ENCODE measurements at regions not wholly inside any gene's neighbourhood (a gene's known extent, or its start where the extent isn't known, plus 50 kb on each side); places are given as distances from the start of the nearest gene placed in this dataset.
A peak's percentile ranks its signal among the peaks of the same experiment; 100 is the strongest.

GRCh38 chr16:89027281-89027680 is 50.3 kb upstream of the CBFA2T3 start:
- no peak for DNase-seq

DNA sequence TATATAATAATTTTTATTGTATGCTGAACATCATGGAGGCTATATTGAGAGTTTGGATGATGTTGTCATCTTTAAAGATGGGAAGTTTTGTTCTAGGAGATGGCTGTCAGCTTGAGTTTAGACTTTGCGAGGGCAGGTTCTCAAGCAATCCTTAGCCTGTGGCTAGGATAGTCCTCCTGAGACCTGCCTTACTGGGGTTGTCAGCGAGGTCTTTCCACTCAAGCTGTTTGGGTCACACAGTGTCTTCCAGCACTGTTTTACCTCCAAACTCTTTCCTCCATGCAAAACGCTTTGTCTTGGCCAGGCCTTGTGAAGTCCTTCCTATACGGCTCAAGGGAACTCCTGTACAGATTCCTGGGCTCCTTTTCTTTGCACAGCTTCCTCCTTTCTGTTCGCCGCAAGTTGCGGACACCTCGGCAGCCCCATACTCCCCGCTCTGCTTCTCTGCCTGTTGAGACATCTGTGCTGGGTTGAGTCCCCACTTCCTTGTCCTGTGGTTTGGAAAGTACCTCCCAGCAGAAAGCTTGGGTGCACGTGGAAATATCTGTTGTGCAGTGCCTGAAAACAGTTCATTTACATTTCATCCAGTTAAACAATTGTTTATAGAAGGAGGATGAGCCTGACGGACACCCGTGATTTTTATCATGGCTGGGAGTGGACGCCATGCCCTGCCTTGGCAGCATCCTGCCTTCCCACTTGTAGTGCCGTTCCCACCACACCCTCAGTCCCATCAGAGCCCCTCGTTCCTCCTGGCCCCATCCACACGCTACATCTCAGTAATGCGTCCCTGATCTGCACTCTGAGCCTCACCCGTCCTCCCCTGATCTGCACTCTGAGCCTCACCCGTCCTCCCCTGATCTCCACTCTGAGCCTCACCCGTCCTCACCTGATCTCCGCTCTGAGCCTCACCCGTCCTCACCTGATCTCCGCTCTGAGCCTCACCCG is 55.0 kb upstream of the CBFA2T3 start:
- DNase-seq: peak; percentile 70

- no peak for DNase-seq
Observed at GRCh38 chr16:89033304-89033703, 56.3 kb upstream of the CBFA2T3 start.

GRCh38 chr16:89033796-89034572 is 57.0 kb upstream of the CBFA2T3 start:
- DNase-seq: no peak

DNA sequence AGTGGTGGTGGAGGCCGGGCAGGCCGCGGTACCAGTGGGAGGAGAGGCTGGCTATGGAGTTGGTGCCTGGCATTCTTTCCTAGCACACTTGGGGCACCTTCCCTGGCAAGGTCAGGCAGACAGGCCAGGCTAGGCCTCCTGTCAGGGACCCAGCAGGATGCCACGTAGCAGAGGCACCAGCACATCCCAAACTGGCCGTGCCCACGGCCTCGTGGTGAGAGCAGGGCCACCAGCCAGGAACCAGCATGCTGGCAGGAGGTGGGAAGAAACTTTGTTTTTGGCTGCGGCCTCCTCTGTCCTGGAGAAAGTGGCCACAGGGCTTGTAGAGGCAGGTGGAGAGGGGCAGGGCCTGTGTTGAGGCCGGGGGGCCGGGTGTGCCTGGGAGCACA is 57.6 kb upstream of the CBFA2T3 start:
- no peak for DNase-seq

DNA sequence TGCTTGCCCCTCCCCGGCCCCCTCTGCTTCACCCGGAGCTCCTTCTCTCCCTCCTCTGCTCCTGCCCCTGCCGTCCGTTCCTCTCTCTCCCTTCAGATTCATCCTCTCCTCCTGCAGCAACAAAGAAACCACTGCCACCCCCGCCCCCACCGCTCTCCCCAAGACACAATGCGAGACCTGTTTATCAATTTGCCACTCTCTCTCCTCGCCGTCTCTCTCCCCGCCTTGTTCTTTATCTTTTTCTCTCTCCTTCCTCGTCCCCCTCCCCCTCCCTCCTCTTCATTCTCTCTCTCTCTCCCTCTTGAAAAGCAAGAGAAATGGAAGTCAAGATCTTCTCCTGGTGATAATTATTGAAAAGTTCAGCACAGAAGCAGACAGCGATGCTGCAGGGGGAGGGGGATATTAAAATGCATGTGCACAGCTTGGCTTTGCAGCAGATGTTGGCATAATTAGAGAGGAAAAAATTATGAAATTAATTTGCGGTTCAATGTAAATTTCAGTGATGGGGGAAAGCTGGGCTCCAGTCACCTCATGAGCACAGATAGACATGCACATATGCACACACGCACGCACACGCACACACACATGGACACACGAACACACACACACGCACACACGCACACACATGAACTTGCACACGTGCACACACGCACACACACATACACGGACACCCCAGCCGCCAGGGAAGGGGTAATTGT is 58.1 kb upstream of the CBFA2T3 start:
- no peak for DNase-seq

DNA sequence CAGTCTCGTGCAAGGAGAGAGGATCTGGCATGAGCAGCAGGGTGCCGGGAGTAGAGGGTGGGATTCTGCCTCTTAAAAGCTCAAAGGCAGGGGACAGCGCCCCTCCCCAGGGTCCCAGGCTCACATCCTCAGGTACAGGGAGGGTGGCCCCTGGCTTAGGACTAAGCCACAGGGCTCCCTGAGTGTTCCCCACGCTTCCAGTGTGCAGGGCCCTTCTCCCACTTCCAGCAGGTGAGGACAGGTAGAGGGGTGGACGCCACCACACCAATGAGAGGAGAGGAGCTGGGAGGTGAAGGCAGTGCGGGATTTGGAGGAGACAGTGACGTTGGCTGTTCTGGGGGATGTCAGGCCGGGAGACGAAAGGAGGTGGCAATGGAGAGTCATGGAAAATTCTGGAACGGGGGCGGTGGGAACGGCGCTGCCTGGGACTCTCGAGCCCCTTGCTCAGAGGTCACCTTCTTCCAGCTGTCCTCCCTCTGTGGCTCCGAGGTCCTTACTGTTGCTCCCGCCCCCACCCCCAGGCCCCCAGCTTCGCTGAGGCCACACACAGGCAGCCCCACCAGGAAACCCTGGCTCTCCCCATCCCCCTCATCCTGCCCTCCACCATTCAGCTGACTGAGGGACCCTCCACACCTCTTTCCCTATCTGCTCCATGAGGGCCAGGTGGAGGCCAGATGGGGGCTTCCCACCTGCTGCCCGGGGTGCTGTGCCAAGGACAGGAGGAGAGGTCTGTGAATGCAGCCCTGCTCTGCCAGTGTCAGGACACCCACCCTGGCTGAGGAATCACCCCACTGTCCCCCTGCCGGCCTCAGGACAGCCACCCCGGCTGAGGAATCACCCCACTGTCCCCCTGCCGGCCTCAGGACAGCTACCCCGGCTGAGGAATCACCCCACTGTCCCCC is 57.7 kb upstream of the ACSF3 start:
- DNase-seq: no peak

GRCh38 chr16:89036776-89037175 is 56.9 kb upstream of the ACSF3 start:
- no peak for DNase-seq

- DNase-seq: peak; percentile 11
Observed at GRCh38 chr16:89037261-89038152, 56.1 kb upstream of the ACSF3 start.

- no peak for DNase-seq
Observed at GRCh38 chr16:89038221-89038721, 55.4 kb upstream of the ACSF3 start.

- no peak for DNase-seq
Observed at GRCh38 chr16:89038811-89039735, 54.6 kb upstream of the ACSF3 start.

- no peak for DNase-seq
Observed at GRCh38 chr16:89039756-89040155, 53.9 kb upstream of the ACSF3 start.

- no peak for DNase-seq
Observed at GRCh38 chr16:89040391-89040790, 53.3 kb upstream of the ACSF3 start.

DNA sequence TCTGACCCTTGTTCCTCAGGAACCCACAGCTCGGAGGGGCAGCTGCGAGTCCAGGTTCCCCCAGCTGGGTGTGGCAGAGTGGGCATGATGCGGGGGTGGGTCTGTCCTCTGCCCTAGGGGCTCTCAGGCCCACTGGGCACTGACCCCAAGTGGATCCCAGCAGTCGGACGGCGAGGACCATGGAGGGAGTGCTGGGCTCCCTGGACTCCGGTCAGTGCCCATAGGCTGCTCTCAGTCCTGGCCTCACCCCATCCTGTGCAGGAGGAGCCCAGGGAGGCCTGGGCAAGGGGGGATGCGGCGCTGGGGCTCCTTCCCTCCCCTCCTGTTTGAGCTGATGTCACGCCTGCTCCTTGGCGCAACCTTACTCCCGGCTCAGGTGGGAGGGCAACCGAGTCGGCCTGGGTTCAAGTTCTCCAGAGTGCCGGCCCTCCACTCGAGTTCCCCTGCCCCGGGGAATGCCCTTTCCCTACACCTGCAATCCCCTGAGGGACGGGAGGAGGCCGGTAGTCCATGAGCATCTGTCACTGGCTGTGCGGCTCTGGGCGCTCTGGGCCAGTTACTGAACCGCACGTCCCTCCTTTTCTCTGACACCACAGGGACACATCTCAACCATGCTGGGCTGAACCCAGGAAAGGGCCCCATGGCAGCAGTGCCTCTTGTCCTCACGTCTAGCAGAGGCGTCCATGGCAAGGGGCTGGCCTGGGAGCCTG is 52.6 kb upstream of the ACSF3 start:
- DNase-seq: no peak

- no peak for DNase-seq
Observed at GRCh38 chr16:89041571-89042481, 51.8 kb upstream of the ACSF3 start.

- no peak for DNase-seq
Observed at GRCh38 chr16:89042711-89043551, 50.7 kb upstream of the ACSF3 start.
